B cell (primary cell): ENCODE measurements at regions not wholly inside any gene's neighbourhood (a gene's known extent, or its start where the extent isn't known, plus 50 kb on each side); places are given as distances from the start of the nearest gene placed in this dataset.

Source experiments
- ATAC-seq: fragments of 200-7000 bp; cut with Tn5 transposase; one replicate; pipeline ENCODE4 v1.10.0; 2021; ENCODE audit warnings: low read depth, mild to moderate bottlenecking, moderate number of reproducible peaks, moderate library complexity
- CTCF ChIA-PET: fragments of 350-600 bp; sonication (Branson Sonifier 250); formaldehyde crosslinking; loops from one replicate; lab custom pipeline; 2021; ENCODE audit warnings: antibody characterized with exemption, inconsistent platforms; lab: Charles Lee
- POLR2A ChIA-PET: fragments of 350-600 bp; sonication (Branson Sonifier 250); formaldehyde crosslinking; loops from one replicate; lab custom pipeline; 2021; ENCODE audit warnings: antibody characterized with exemption; lab: Charles Lee
- DNase-seq: peaks from one replicate; pipeline ENCODE4 v3.0.0; 2013
- H2AFZ ChIP-seq: 2 replicates; pipeline ENCODE4 v1.6.1; 2012; ENCODE audit warnings: mild to moderate bottlenecking, low read depth, low read length; ENCODE audit not compliant: insufficient read depth, poor library complexity, severe bottlenecking
- H3K27ac ChIP-seq, 2 donors: 1 replicate in 1 of 2; 2 replicates in 1 of 2; pipeline ENCODE4 v1.5.1; 2012 to 2013; ENCODE audit warnings: low read length in 2 of 2, mild to moderate bottlenecking in 2 of 2, moderate library complexity in 1 of 2
- H3K27me3 ChIP-seq, 4 experiments: fragments of 200-600 bp in 1 of 4; sonication (generic) in 1 of 4; replicated peaks in 1 of 4; 1 replicate in 2 of 4; 2 replicates in 2 of 4; pipeline versions ENCODE4 v1.6.1 to v1.7.0; 2013 to 2016; ENCODE audit warnings: low read length in 3 of 4, mild to moderate bottlenecking in 2 of 4, mixed read lengths in 1 of 4, moderate library complexity in 1 of 4; ENCODE audit not compliant: insufficient read depth in 4 of 4, control insufficient read depth in 3 of 4; ENCODE audit errors: control extremely low read depth in 1 of 4
- H3K36me3 ChIP-seq, 2 experiments: replicated peaks in 1 of 2; 1 replicate in 1 of 2; 2 replicates in 1 of 2; pipeline versions ENCODE4 v1.6.1 to v1.7.1; 2013; ENCODE audit warnings: low read length in 1 of 2; ENCODE audit not compliant: insufficient read depth in 2 of 2, control insufficient read depth in 1 of 2; ENCODE audit errors: control extremely low read depth in 1 of 2, extremely low read depth in 1 of 2
- H3K4me1 ChIP-seq, 2 donors: fragments of 200-600 bp in 1 of 2; sonication (generic) in 1 of 2; 1 replicate in 1 of 2; 2 replicates in 1 of 2; pipeline versions ENCODE4 v1.5.1 to v1.6.1; 2013 to 2017; ENCODE audit warnings: low read length in 2 of 2; ENCODE audit not compliant: control insufficient read depth in 2 of 2, insufficient read depth in 2 of 2
- H3K4me2 ChIP-seq: replicated peaks from 2 replicates; pipeline ENCODE3; 2012; ENCODE audit warnings: mild to moderate bottlenecking, low read depth, low read length; ENCODE audit not compliant: poor library complexity, severe bottlenecking
- H3K4me3 ChIP-seq, 5 experiments: fragments of 200-600 bp in 1 of 5; sonication (generic) in 1 of 5; 1 replicate in 3 of 5; 2 replicates in 2 of 5; pipeline versions ENCODE4 v1.5.1 to v1.7.0; 2011 to 2016; ENCODE audit warnings: low read length in 4 of 5, mild to moderate bottlenecking in 4 of 5, low read depth in 2 of 5, control low read depth in 1 of 5, moderate library complexity in 1 of 5; ENCODE audit not compliant: insufficient read depth in 1 of 5; ENCODE audit errors: control extremely low read depth in 1 of 5, extremely low read depth in 1 of 5
- H3K79me2 ChIP-seq: fragments of 200-600 bp; sonication (generic); one replicate; pipeline ENCODE4 v1.6.0; 2016; ENCODE audit warnings: low read length; ENCODE audit not compliant: control insufficient read depth, insufficient read depth
- H3K9ac ChIP-seq: fragments of 200-600 bp; sonication (generic); 2 replicates; pipeline ENCODE4 v1.6.1; 2017; ENCODE audit warnings: mild to moderate bottlenecking, low read length, moderate library complexity
- H3K9me3 ChIP-seq, 3 donors: one replicate each; pipeline versions ENCODE4 v1.6.1 to v1.7.1; 2013; ENCODE audit warnings: low read length in 2 of 3; ENCODE audit not compliant: control insufficient read depth in 2 of 3, insufficient read depth in 1 of 3; ENCODE audit errors: control extremely low read depth in 1 of 3
- H4K20me1 ChIP-seq: 2 replicates; pipeline ENCODE4 v1.6.0; 2012; ENCODE audit warnings: mild to moderate bottlenecking, low read length; ENCODE audit not compliant: insufficient read depth, control insufficient read depth, poor library complexity, severe bottlenecking
- H3K27ac Mint-ChIP-seq: one replicate; pipeline ENCODE4 v1.8.0; 2021; ENCODE audit warnings: mixed read lengths
- H3K27me3 Mint-ChIP-seq: one replicate; pipeline ENCODE4 v1.8.0; 2021; ENCODE audit warnings: mixed read lengths
- H3K4me1 Mint-ChIP-seq: one replicate; pipeline ENCODE4 v1.8.0; 2021; ENCODE audit warnings: mixed read lengths
- H3K4me3 Mint-ChIP-seq: one replicate; pipeline ENCODE4 v1.8.0; 2021; ENCODE audit warnings: mixed read lengths
- H3K9me3 Mint-ChIP-seq: one replicate; pipeline ENCODE4 v1.8.0; 2022; ENCODE audit warnings: mixed read lengths; ENCODE audit not compliant: insufficient read depth
- EZH2 ChIP-seq: IDR thresholded peaks from 2 replicates; pipeline ENCODE4 v1.6.1; 2012; ENCODE audit warnings: borderline replicate concordance, low read depth, mild to moderate bottlenecking, moderate library complexity, low read length; ENCODE audit not compliant: insufficient read depth, poor library complexity, severe bottlenecking
- WGBS: methylation state at CpG from one replicate; pipeline ENCODE4 v1.1.5; 2013; ENCODE audit warnings: missing lambda C conversion rate; ENCODE audit not compliant: insufficient coverage; 5-methylcytosine and 5-hydroxymethylcytosine counted together
- intact Hi-C: fragments of 100-400 bp; cut with micrococcal nuclease; formaldehyde crosslinking; loops from one replicate; pipeline ENCODE4 v1.10.0; 2022
- TF ChIP-seq, protein P1 (sequence below): fragments of 200-600 bp; IDR thresholded peaks from one replicate; pipeline ENCODE4 v1.8.0; 2022; ENCODE audit warnings: antibody characterized with exemption, mild to moderate bottlenecking

DNA sequence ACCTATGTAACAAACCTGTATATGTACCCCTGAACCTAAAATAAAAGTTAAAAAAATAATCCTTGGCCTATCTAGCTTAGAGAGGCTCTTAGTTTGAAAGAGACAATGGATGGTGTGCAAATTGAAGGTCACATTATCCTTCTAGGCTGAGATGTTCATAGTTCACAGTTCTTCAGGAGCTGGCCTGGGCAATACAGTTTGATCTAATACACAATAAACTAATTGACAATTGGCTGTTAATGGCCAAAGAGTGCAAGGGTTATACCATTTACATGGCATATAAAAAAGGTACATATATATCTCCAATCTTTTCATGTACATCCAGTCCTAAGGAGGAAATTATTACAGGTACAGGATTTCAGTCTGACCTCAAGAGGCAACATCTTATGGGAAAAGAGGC is 117.4 kb upstream of the NEDD9 start:
- Histone ChIP-seq H3K79me2 (peaks cover 100% of the 10 kb centered on the region), H4K20me1 (peaks cover 48% of the 10 kb centered on the region), H3K36me3 (peaks cover 14 to 45% of the 10 kb centered on the region in 2 experiments), H3K4me1 (peaks cover 40 to 48% of the 10 kb centered on the region in 2 donors), H3K9me3 (no peaks in the 10 kb centered on the region), H3K4me2 (no peak overlapping the region), H3K27ac (peak overlapping the region in 1 of 2 donors; percentile 34), H2AFZ (no peak overlapping the region), H3K27me3 (no peaks in the 10 kb centered on the region), H3K4me3 (no peak overlapping the region), H3K9ac (no peak overlapping the region)
- TF ChIP-seq, protein P1, sequence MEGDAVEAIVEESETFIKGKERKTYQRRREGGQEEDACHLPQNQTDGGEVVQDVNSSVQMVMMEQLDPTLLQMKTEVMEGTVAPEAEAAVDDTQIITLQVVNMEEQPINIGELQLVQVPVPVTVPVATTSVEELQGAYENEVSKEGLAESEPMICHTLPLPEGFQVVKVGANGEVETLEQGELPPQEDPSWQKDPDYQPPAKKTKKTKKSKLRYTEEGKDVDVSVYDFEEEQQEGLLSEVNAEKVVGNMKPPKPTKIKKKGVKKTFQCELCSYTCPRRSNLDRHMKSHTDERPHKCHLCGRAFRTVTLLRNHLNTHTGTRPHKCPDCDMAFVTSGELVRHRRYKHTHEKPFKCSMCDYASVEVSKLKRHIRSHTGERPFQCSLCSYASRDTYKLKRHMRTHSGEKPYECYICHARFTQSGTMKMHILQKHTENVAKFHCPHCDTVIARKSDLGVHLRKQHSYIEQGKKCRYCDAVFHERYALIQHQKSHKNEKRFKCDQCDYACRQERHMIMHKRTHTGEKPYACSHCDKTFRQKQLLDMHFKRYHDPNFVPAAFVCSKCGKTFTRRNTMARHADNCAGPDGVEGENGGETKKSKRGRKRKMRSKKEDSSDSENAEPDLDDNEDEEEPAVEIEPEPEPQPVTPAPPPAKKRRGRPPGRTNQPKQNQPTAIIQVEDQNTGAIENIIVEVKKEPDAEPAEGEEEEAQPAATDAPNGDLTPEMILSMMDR: no peak
- no peak for TF ChIP-seq EZH2
- ChIA-PET CTCF (no interaction called here), POLR2A (no interaction called here)
- intact Hi-C loops: no loop called here
- Mint-ChIP-seq H3K27ac (peak overlapping the region; percentile 21), H3K9me3 (no peaks in the 10 kb centered on the region), H3K4me1 (peaks cover 91% of the 10 kb centered on the region), H3K4me3 (no peak overlapping the region), H3K27me3 (no peaks in the 10 kb centered on the region)
- DNase-seq (no peak), ATAC-seq (no peak)

DNA sequence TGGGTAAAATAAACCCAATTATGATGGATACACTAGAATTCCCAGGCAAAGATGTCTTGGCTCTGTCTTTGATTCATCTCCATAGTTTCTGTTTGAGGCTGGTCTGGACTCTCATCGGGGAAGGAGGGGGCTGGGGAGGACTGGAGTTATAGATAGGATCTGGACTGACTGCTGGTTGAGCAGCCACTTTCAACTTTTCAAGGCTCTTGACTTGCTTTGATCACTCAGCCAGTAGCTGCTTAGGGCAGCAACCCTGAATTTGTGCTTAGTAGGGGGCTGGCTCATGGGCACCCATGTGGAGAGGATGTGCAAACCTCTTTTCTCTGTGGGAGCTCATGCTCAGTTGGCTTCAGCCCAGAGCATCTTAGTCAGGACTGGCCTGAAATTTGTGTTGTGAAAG is 114.0 kb upstream of the NEDD9 start:
- Histone ChIP-seq H3K27ac (peak overlapping the region in 1 of 2 donors; percentile 20), H3K27me3 (no peaks in the 10 kb centered on the region), H3K79me2 (peaks cover 99% of the 10 kb centered on the region), H3K4me2 (peak overlapping the region; percentile 42), H3K9me3 (no peaks in the 10 kb centered on the region), H3K4me3 (no peak overlapping the region), H4K20me1 (peaks cover 31% of the 10 kb centered on the region), H3K36me3 (peaks cover 9 to 23% of the 10 kb centered on the region in 2 experiments), H2AFZ (no peak overlapping the region), H3K4me1 (peaks cover 42 to 54% of the 10 kb centered on the region in 2 donors), H3K9ac (peak overlapping the region; percentile 14)
- no peaks in the 10 kb centered on the region for H3K27me3 Mint-ChIP-seq
- peak; percentile 68 for ATAC-seq
- peak overlapping the region; percentile 30 for H3K4me3 Mint-ChIP-seq
- POLR2A ChIA-PET: interaction anchor here (0.6 kb wide), 1 partner anchor 25 kb away, joined by 3 read pairs; no protein-coding TSS in a partner anchor
- CTCF ChIA-PET: interaction anchor here (1.1 to 3.0 kb wide), 2 partner anchors 59 to 149 kb away, joined by 3 to 11 read pairs; no protein-coding TSS in a partner anchor
- peak overlapping the region; percentile 56 for H3K27ac Mint-ChIP-seq
- intact Hi-C loops: loop anchor here (2.0 kb wide), 1 partner anchor 16 kb away; no protein-coding TSS in a partner anchor
- DNase-seq: no peak
- WGBS: 0% methylated on average over 1 of the region's 1 CpG
- TF ChIP-seq, protein P1: no peak
- no peak for TF ChIP-seq EZH2
- H3K4me1 Mint-ChIP-seq: peaks cover 90% of the 10 kb centered on the region
- H3K9me3 Mint-ChIP-seq: no peaks in the 10 kb centered on the region
